ENCODE measurements at regions not wholly inside any gene's neighbourhood (a gene's known extent, or its start where the extent isn't known, plus 50 kb on each side); places are given as distances from the start of the nearest gene placed in this dataset.

DNA sequence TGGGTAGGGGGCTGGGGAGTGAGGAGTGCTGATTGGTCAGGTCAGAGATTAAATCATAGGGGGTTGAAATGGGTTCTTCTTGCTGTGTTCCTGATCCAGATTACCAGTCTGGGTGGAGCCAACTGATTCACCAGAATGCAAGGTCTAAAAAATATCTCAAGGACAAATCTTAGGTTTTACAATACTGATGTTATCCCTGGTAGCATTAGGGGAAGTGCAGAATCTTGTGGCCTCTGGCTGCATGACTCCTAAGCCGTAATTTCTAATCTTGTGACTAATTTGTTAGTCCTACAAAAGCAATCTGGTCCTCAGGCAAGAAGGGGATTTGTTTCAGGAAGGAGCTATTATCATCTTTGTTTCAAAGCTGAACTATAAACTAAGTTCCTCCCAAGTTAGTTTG lies 289.2 kb upstream of the KYNU start:
- Histone ChIP-seq H3K79me2 (ENCODE audit: low read length) (no peaks in the 10 kb centered on the region), H3K9me2 (replicated peaks; ENCODE audit: insufficient read depth, low read length) (no peaks in the 10 kb centered on the region), H3K27me3 (ENCODE audit: low read length) (no peaks in the 10 kb centered on the region), H4K20me1 (ENCODE audit: insufficient read depth, low read depth, low read length) (no peaks in the 10 kb centered on the region), H3K9me3 (ENCODE audit: low read length) (no peaks in the 10 kb centered on the region), H3K36me3 (ENCODE audit: insufficient read depth, low read length) (no peaks in the 10 kb centered on the region), H3K4me1 (ENCODE audit: low read length) (peaks cover 6% of the 10 kb centered on the region), H3K4me2 (ENCODE audit: low read depth, low read length, poor library complexity, severe bottlenecking) (no peak overlapping the region), H3K4me3 (ENCODE audit: low read length) (no peak overlapping the region), H3K9ac (ENCODE audit: low read length) (no peak overlapping the region), H3K27ac (ENCODE audit: low read length) (no peak overlapping the region), H2AFZ (ENCODE audit: low read length) (no peak overlapping the region)
- no peak for DNase-seq

DNA sequence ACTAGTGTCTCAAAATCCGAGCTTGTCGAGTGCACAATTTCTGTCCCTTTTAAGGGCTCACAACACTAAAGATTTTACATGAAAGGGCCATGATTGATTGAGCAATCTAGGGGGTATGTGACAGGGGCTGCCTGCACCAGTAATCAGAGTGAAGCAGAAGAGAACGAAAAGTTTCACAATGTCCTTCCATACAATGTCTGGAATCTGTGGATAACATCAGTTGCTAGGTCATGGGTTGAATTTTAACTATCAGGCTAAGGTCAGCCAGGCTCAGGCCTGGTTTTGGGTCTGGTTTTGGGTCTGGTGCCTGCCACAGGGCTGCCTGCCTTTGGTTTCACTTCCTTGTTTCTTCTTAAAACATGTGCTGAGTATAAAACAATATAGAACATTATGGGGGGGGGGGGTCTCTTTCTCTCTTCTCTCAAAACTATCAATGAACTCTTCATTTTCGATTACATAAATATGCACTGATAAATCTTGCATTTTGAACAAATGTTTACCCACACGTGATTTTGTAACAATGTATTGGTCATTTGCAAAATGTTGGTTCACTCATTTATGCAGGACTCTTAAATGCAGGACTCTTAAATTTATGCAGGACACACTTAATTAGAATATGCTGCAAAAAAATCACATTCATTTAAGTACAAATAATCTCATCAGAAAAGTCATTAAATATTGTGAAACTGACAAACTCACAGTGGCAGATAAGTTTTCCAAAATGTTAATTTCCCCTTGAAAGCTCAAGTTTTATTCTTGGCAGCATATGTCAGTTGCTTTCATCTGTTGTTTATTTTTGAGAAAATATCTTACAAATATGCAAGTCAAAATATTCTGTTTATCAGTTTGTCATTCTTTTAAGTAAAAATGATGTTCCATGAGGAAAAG lies 290.5 kb upstream of the KYNU start:
- H3K27me3 ChIP-seq (ENCODE audit: low read length), result no peaks in the 10 kb centered on the region
- H3K4me2 ChIP-seq (ENCODE audit: low read depth, low read length, poor library complexity, severe bottlenecking), result no peak overlapping the region
- no peaks in the 10 kb centered on the region for H3K36me3 ChIP-seq (ENCODE audit: insufficient read depth, low read length)
- H3K9me2 ChIP-seq (replicated peaks; ENCODE audit: insufficient read depth, low read length), result no peaks in the 10 kb centered on the region
- no peak overlapping the region for H3K9ac ChIP-seq (ENCODE audit: low read length)
- no peaks in the 10 kb centered on the region for H4K20me1 ChIP-seq (ENCODE audit: insufficient read depth, low read depth, low read length)
- no peaks in the 10 kb centered on the region for H3K9me3 ChIP-seq (ENCODE audit: low read length)
- peaks cover 6% of the 10 kb centered on the region for H3K4me1 ChIP-seq (ENCODE audit: low read length)
- H3K27ac ChIP-seq (ENCODE audit: low read length), result no peak overlapping the region
- peak overlapping the region; percentile 18; the same call in 1 of the 2 replicates for H2AFZ ChIP-seq (ENCODE audit: low read length)
- H3K79me2 ChIP-seq (ENCODE audit: low read length), result no peaks in the 10 kb centered on the region
- H3K4me3 ChIP-seq (ENCODE audit: low read length), result no peak overlapping the region
- DNase-seq, result peak; percentile 40

DNA sequence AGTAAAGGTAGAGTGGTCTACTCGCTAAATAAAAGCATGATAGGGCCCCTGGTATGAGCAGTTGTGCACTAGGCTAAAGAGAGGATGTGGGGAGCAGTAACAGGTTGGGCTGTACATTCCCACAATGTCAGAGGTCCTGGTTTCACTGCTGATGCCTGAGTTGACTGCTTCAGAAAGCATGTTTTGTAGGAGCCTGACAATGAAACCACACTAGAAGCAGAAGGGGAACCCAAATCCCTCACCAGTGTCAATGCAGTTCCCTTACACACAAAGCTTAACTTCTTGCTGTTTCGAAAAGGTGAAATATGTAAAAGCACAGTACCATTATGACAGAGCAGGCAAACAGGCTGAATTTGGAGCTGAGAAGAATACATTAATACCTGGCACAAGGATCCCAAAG lies 291.7 kb upstream of the KYNU start:
- no peak for DNase-seq
- Histone ChIP-seq H3K4me3 (ENCODE audit: low read length) (no peak overlapping the region), H3K79me2 (ENCODE audit: low read length) (no peaks in the 10 kb centered on the region), H4K20me1 (ENCODE audit: insufficient read depth, low read depth, low read length) (no peaks in the 10 kb centered on the region), H3K4me2 (ENCODE audit: low read depth, low read length, poor library complexity, severe bottlenecking) (no peak overlapping the region), H2AFZ (ENCODE audit: low read length) (no peak overlapping the region), H3K27me3 (ENCODE audit: low read length) (no peaks in the 10 kb centered on the region), H3K9ac (ENCODE audit: low read length) (no peak overlapping the region), H3K9me2 (replicated peaks; ENCODE audit: insufficient read depth, low read length) (no peaks in the 10 kb centered on the region), H3K9me3 (ENCODE audit: low read length) (no peaks in the 10 kb centered on the region), H3K4me1 (ENCODE audit: low read length) (peaks cover 6% of the 10 kb centered on the region), H3K27ac (ENCODE audit: low read length) (no peak overlapping the region), H3K36me3 (ENCODE audit: insufficient read depth, low read length) (no peaks in the 10 kb centered on the region)

DNA sequence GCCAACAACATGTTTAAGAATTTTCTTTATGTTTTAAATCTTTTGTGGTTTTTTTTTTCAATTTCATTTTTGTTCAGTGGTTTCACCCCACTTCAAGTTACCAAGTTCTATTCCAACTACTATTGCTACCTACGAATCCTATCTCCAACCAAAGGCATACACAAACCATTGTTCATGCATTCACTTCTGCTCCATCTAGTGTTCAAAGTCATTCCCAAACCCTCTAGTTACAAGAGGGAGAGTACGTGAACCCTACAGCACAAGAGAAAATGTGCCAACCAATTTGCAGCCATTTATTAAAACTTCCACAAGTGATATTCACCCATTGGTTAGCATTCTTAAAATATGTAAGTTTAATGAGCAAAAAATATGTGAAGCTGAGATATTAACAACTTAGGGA lies 295.1 kb upstream of the KYNU start:
- Histone ChIP-seq H3K4me2 (ENCODE audit: low read depth, low read length, poor library complexity, severe bottlenecking) (no peak overlapping the region), H3K9me3 (ENCODE audit: low read length) (no peaks in the 10 kb centered on the region), H2AFZ (ENCODE audit: low read length) (no peak overlapping the region), H3K27ac (ENCODE audit: low read length) (no peak overlapping the region), H4K20me1 (ENCODE audit: insufficient read depth, low read depth, low read length) (no peaks in the 10 kb centered on the region), H3K27me3 (ENCODE audit: low read length) (no peaks in the 10 kb centered on the region), H3K9me2 (replicated peaks; ENCODE audit: insufficient read depth, low read length) (no peaks in the 10 kb centered on the region), H3K9ac (ENCODE audit: low read length) (no peak overlapping the region), H3K79me2 (ENCODE audit: low read length) (no peaks in the 10 kb centered on the region), H3K4me3 (ENCODE audit: low read length) (no peak overlapping the region), H3K4me1 (ENCODE audit: low read length) (peaks cover 6% of the 10 kb centered on the region), H3K36me3 (ENCODE audit: insufficient read depth, low read length) (no peaks in the 10 kb centered on the region)
- no peak for DNase-seq

DNA sequence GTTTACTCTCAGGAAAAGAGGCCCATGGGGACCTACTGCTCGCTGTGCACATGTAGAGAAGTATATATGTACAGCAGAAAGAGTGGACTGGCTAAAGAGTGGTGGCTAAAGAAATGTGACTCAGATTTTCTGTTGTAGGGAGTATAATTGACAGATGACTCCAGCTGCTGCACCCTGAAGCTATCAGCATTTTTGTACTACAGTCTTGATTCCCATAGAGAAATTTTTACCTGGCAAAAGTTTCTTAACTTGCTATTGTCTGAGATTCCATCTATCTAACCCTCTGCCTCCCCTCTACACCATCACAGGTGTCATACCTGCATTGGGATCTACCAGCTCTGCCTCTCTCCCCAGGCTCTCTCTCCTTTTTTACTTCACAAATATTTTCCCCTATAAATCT lies 296.0 kb upstream of the KYNU start:
- Histone ChIP-seq H3K9me3 (ENCODE audit: low read length) (no peaks in the 10 kb centered on the region), H2AFZ (ENCODE audit: low read length) (no peak overlapping the region)
- no peak for DNase-seq

DNA sequence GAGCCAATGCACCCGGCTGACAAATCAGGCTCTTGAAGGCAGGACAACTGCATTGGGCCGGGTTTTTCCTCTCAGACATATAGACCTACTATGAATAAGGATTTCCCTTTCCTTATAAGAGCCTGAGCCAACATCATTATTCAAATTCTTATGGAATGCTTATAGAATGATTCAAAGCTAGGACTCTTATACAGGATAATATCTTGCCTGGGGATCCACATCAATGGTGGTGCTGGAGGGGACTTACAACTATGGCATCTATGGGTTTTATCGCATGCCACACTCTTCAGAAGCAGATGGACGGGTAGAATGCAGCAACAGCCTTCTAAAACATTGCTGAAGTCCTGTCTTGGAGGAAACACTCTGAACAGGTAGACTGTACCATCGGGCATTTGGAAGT lies 296.8 kb upstream of the KYNU start:
- no peak overlapping the region for H3K27ac ChIP-seq (ENCODE audit: low read length)
- H3K4me2 ChIP-seq (ENCODE audit: low read depth, low read length, poor library complexity, severe bottlenecking), result no peak overlapping the region
- no peak overlapping the region for H2AFZ ChIP-seq (ENCODE audit: low read length)
- no peak for DNase-seq
- no peaks in the 10 kb centered on the region for H3K9me2 ChIP-seq (replicated peaks; ENCODE audit: insufficient read depth, low read length)
- no peak overlapping the region for H3K4me3 ChIP-seq (ENCODE audit: low read length)
- no peaks in the 10 kb centered on the region for H4K20me1 ChIP-seq (ENCODE audit: insufficient read depth, low read depth, low read length)
- no peaks in the 10 kb centered on the region for H3K79me2 ChIP-seq (ENCODE audit: low read length)
- H3K36me3 ChIP-seq (ENCODE audit: insufficient read depth, low read length), result no peaks in the 10 kb centered on the region
- no peaks in the 10 kb centered on the region for H3K4me1 ChIP-seq (ENCODE audit: low read length)
- no peaks in the 10 kb centered on the region for H3K27me3 ChIP-seq (ENCODE audit: low read length)
- no peaks in the 10 kb centered on the region for H3K9me3 ChIP-seq (ENCODE audit: low read length)
- no peak overlapping the region for H3K9ac ChIP-seq (ENCODE audit: low read length)

More for the DNA sequence above, 296.0 kb upstream of the KYNU start:
- no peak overlapping the region for H3K4me3 ChIP-seq (ENCODE audit: low read length)
- H3K4me1 ChIP-seq (ENCODE audit: low read length), result peaks cover under 1% of the 10 kb centered on the region; the same call in 1 of the 2 replicates
- H3K79me2 ChIP-seq (ENCODE audit: low read length), result no peaks in the 10 kb centered on the region
- H3K4me2 ChIP-seq (ENCODE audit: low read depth, low read length, poor library complexity, severe bottlenecking), result no peak overlapping the region
- H4K20me1 ChIP-seq (ENCODE audit: insufficient read depth, low read depth, low read length), result no peaks in the 10 kb centered on the region
- H3K9me2 ChIP-seq (replicated peaks; ENCODE audit: insufficient read depth, low read length), result no peaks in the 10 kb centered on the region
- no peaks in the 10 kb centered on the region for H3K36me3 ChIP-seq (ENCODE audit: insufficient read depth, low read length)
- H3K27ac ChIP-seq (ENCODE audit: low read length), result no peak overlapping the region
- H3K27me3 ChIP-seq (ENCODE audit: low read length), result no peaks in the 10 kb centered on the region
- no peak overlapping the region for H3K9ac ChIP-seq (ENCODE audit: low read length)

DNA sequence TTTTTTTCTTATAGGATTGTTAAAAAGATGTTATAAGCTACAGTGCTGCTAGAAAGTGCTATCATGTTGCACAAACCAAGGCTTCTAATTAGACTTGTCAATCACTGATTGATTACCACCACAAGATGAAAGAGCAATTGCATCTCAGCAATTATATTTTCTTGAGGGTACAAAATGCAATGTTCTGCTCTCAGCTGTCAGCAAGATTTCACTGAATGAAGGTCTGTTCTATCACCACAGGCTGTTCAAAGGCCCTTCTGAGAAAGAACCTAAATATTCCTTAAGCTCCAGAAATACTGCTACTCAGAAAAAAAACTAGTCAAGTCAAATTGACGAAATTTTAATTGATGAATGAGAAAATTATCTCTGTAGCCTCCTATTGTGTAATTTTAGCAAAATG lies 301.9 kb upstream of the KYNU start:
- H3K27ac ChIP-seq (ENCODE audit: low read length), result no peak overlapping the region
- H3K79me2 ChIP-seq (ENCODE audit: low read length), result no peaks in the 10 kb centered on the region
- no peaks in the 10 kb centered on the region for H3K27me3 ChIP-seq (ENCODE audit: low read length)
- no peaks in the 10 kb centered on the region for H3K4me1 ChIP-seq (ENCODE audit: low read length)
- no peak overlapping the region for H3K9ac ChIP-seq (ENCODE audit: low read length)
- DNase-seq, result no peak
- no peak overlapping the region for H2AFZ ChIP-seq (ENCODE audit: low read length)
- no peak overlapping the region for H3K4me2 ChIP-seq (ENCODE audit: low read depth, low read length, poor library complexity, severe bottlenecking)
- no peaks in the 10 kb centered on the region for H3K36me3 ChIP-seq (ENCODE audit: insufficient read depth, low read length)
- no peaks in the 10 kb centered on the region for H4K20me1 ChIP-seq (ENCODE audit: insufficient read depth, low read depth, low read length)
- H3K9me2 ChIP-seq (replicated peaks; ENCODE audit: insufficient read depth, low read length), result no peaks in the 10 kb centered on the region
- H3K4me3 ChIP-seq (ENCODE audit: low read length), result no peak overlapping the region
- H3K9me3 ChIP-seq (ENCODE audit: low read length), result no peaks in the 10 kb centered on the region

DNA sequence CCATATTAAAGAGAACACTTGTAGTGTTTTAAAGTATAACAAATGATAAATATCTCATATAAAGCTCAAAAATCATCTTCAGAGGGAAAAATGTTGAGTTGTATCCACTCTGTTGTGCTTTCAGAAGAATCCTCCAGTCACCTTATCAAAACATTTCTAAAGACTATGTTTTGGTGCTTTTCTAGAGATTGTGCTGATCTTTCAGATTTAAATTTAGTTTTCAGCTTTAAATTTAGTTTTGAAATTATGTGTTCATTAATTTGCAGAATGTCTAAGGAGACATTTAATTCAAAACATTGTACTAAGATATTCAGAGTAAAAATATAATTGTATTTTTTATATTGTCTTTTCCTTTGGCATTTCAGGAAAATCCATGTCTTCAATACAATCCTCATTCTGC lies 303.1 kb upstream of the KYNU start:
- no peak for DNase-seq
- Histone ChIP-seq H3K27me3 (ENCODE audit: low read length) (no peaks in the 10 kb centered on the region), H3K27ac (ENCODE audit: low read length) (no peak overlapping the region), H3K4me1 (ENCODE audit: low read length) (no peaks in the 10 kb centered on the region), H3K9me2 (replicated peaks; ENCODE audit: insufficient read depth, low read length) (no peaks in the 10 kb centered on the region), H3K4me2 (ENCODE audit: low read depth, low read length, poor library complexity, severe bottlenecking) (no peak overlapping the region), H3K9ac (ENCODE audit: low read length) (no peak overlapping the region), H3K36me3 (ENCODE audit: insufficient read depth, low read length) (no peaks in the 10 kb centered on the region), H4K20me1 (ENCODE audit: insufficient read depth, low read depth, low read length) (no peaks in the 10 kb centered on the region), H3K79me2 (ENCODE audit: low read length) (no peaks in the 10 kb centered on the region), H3K4me3 (ENCODE audit: low read length) (no peak overlapping the region), H2AFZ (ENCODE audit: low read length) (no peak overlapping the region), H3K9me3 (ENCODE audit: low read length) (no peaks in the 10 kb centered on the region)

Data from Karpas-422 (cell line).